Testis (tissue), 2 donors: ENCODE measurements at regions not wholly inside any gene's neighbourhood (a gene's known extent, or its start where the extent isn't known, plus 50 kb on each side); places are given as distances from the start of the nearest gene placed in this dataset.

Experiments used
- CTCF ChIP-seq, 3 experiments: fragments of 450-650 bp in 2 of 3; fragments of 200-600 bp in 1 of 3; sonication (generic) in 1 of 3; IDR thresholded peaks; one replicate each; pipeline ENCODE4 v1.5.1; 2016 to 2019; ENCODE audit warnings: antibody characterized with exemption in 3 of 3, mild to moderate bottlenecking in 2 of 3, moderate library complexity in 1 of 3
- POLR2A ChIP-seq: fragments of 450-650 bp; IDR thresholded peaks from one replicate; pipeline ENCODE4 v1.6.1; 2017; ENCODE audit warnings: antibody characterized with exemption, mild to moderate bottlenecking, moderate library complexity

- TF ChIP-seq CTCF (IDR thresholded peaks at IDR 0.05) = no peak
- TF ChIP-seq POLR2A = no peak
Observed at GRCh38 chr4:128553686-128554515, 255.6 kb upstream of the JADE1 start.
